H1 (cell line): ENCODE measurements at regions not wholly inside any gene's neighbourhood (a gene's known extent, or its start where the extent isn't known, plus 50 kb on each side); places are given as distances from the start of the nearest gene placed in this dataset.

ENCODE experiments used
- CTCF ChIA-PET: fragments of 300-600 bp; sonication (Branson Sonifier 250); formaldehyde crosslinking; loops from one replicate; lab custom pipeline; 2021; ENCODE audit not compliant: partially characterized antibody; lab: Charles Lee
- POLR2A ChIA-PET: fragments of 300-600 bp; sonication (Branson Sonifier 250); formaldehyde crosslinking; loops from one replicate; lab custom pipeline; 2021; ENCODE audit warnings: inconsistent platforms; ENCODE audit not compliant: partially characterized antibody; lab: Charles Lee
- DNase-seq, 2 experiments: peaks; one replicate each; pipeline versions ENCODE4 v3.0.0 to v3.0.0-alpha.2; 2010 to 2022; ENCODE audit warnings: low spot score in 2 of 2, low read depth in 1 of 2, mixed read lengths in 1 of 2
- FAIRE-seq: peaks from 2 replicates; lab custom pipeline; 2011; peaks lifted over from hg19 to GRCh38; lab: Jason Lieb, UNC
- H2AFZ ChIP-seq: 2 replicates; pipeline ENCODE4 v1.8.1; 2012; ENCODE audit warnings: low read length, inconsistent platforms
- H2AK5ac ChIP-seq: 2 replicates; pipeline ENCODE4 v1.6.1; 2013; ENCODE audit warnings: low read depth, low read length
- H2BK120ac ChIP-seq: replicated peaks from 2 replicates; pipeline ENCODE3; 2013; ENCODE audit warnings: low read depth, low read length, inconsistent platforms
- H2BK12ac ChIP-seq: 2 replicates; pipeline ENCODE4 v1.6.1; 2013; ENCODE audit warnings: low read depth, low read length
- H2BK15ac ChIP-seq: 2 replicates; pipeline ENCODE4 v1.6.1; 2013; ENCODE audit warnings: low read length
- H2BK20ac ChIP-seq: 2 replicates; pipeline ENCODE4 v1.6.1; 2013; ENCODE audit warnings: low read length
- H2BK5ac ChIP-seq: 2 replicates; pipeline ENCODE4 v1.6.1; 2013; ENCODE audit warnings: low read depth, low read length
- H3K14ac ChIP-seq: 2 replicates; pipeline ENCODE4 v1.6.1; 2013; ENCODE audit warnings: inconsistent platforms; ENCODE audit not compliant: insufficient read length
- H3K18ac ChIP-seq: 2 replicates; pipeline ENCODE4 v1.6.1; 2013; ENCODE audit warnings: low read length; ENCODE audit errors: extremely low read depth
- H3K23ac ChIP-seq: 2 replicates; pipeline ENCODE4 v1.6.1; 2013; ENCODE audit warnings: inconsistent platforms; ENCODE audit not compliant: insufficient read length
- H3K23me2 ChIP-seq: 2 replicates; pipeline ENCODE4 v1.6.1; 2013; ENCODE audit warnings: low read depth, low read length
- H3K27ac ChIP-seq: 2 replicates; pipeline ENCODE4 v1.6.1; 2011; ENCODE audit warnings: low read depth, low read length, inconsistent platforms
- H3K27me3 ChIP-seq, 4 experiments: replicated peaks in 1 of 4; 1 replicate in 1 of 4; 2 replicates in 3 of 4; pipeline versions ENCODE4 v1.6.1 to v1.8.1; 2011 to 2013; ENCODE audit warnings: low read length in 3 of 4, mild to moderate bottlenecking in 3 of 4, inconsistent platforms in 2 of 4, mixed read lengths in 2 of 4, moderate library complexity in 1 of 4; ENCODE audit not compliant: control insufficient read depth in 3 of 4, insufficient read depth in 3 of 4; ENCODE audit errors: extremely low read depth in 1 of 4
- H3K36me3 ChIP-seq, 4 experiments: 2 replicates each; pipeline versions ENCODE4 v1.6.1 to v1.8.1; 2011 to 2013; ENCODE audit warnings: mild to moderate bottlenecking in 4 of 4, low read length in 3 of 4, moderate library complexity in 2 of 4, control low read depth in 1 of 4, inconsistent platforms in 1 of 4; ENCODE audit not compliant: insufficient read depth in 4 of 4, control insufficient read depth in 2 of 4
- H3K4ac ChIP-seq: replicated peaks from 2 replicates; pipeline ENCODE3; 2013; ENCODE audit warnings: low read length, low read depth, mixed read lengths, inconsistent platforms; ENCODE audit not compliant: insufficient read length
- H3K4me1 ChIP-seq, 4 experiments: replicated peaks in 1 of 4; 1 replicate in 1 of 4; 2 replicates in 3 of 4; pipeline versions ENCODE4 v1.6.1 to v1.8.1; 2011 to 2013; ENCODE audit warnings: low read length in 3 of 4, inconsistent platforms in 2 of 4, mixed read lengths in 1 of 4; ENCODE audit not compliant: insufficient read depth in 4 of 4, control insufficient read depth in 3 of 4
- H3K4me2 ChIP-seq, 2 experiments: 2 replicates each; pipeline versions ENCODE4 v1.6.1 to v1.8.1; 2011 to 2013; ENCODE audit warnings: low read depth in 2 of 2, low read length in 2 of 2, control low read depth in 1 of 2, inconsistent platforms in 1 of 2, mild to moderate bottlenecking in 1 of 2; ENCODE audit not compliant: insufficient read depth in 1 of 2
- H3K4me3 ChIP-seq, 4 experiments: fragments of 200-600, 300-600 bp in 1 of 4; sonication (generic), shearing (Covaris generic), sonication (Bioruptor Twin) in 1 of 4; 2 replicates each; pipeline versions ENCODE4 v1.5.1 to v1.8.1; 2011 to 2016; ENCODE audit warnings: low read length in 4 of 4, low read depth in 3 of 4, control low read depth in 2 of 4, inconsistent platforms in 2 of 4, mild to moderate bottlenecking in 2 of 4, mixed read lengths in 1 of 4, moderate library complexity in 1 of 4; ENCODE audit not compliant: insufficient read depth in 2 of 4; ENCODE audit errors: extremely low read depth in 1 of 4
- H3K56ac ChIP-seq: replicated peaks from 2 replicates; pipeline ENCODE3; 2013; ENCODE audit warnings: low read depth, mild to moderate bottlenecking, mixed read lengths, low read length, inconsistent platforms; ENCODE audit not compliant: insufficient read length
- H3K79me1 ChIP-seq: 2 replicates; pipeline ENCODE4 v1.6.1; 2013; ENCODE audit warnings: low read depth, low read length, control low read depth
- H3K79me2 ChIP-seq, 2 experiments: 2 replicates each; pipeline versions ENCODE4 v1.6.1 to v1.8.1; 2012 to 2013; ENCODE audit warnings: low read length in 2 of 2, mild to moderate bottlenecking in 2 of 2, inconsistent platforms in 1 of 2; ENCODE audit not compliant: insufficient read depth in 2 of 2, control insufficient read depth in 1 of 2
- H3K9ac ChIP-seq, 4 experiments: replicated peaks in 1 of 4; 1 replicate in 1 of 4; 2 replicates in 3 of 4; pipeline versions ENCODE4 v1.6.1 to v1.8.1; 2011 to 2013; ENCODE audit warnings: low read depth in 3 of 4, low read length in 3 of 4, control low read depth in 2 of 4, mild to moderate bottlenecking in 2 of 4, moderate library complexity in 2 of 4, inconsistent platforms in 1 of 4; ENCODE audit errors: extremely low read depth in 1 of 4
- H3K9me3 ChIP-seq, 2 experiments: 2 replicates each; pipeline versions ENCODE4 v1.6.1 to v1.8.1; 2012 to 2013; ENCODE audit warnings: mild to moderate bottlenecking in 2 of 2, moderate library complexity in 2 of 2, control low read depth in 1 of 2, inconsistent platforms in 1 of 2, low read depth in 1 of 2, low read length in 1 of 2, mixed read lengths in 1 of 2; ENCODE audit not compliant: insufficient read depth in 2 of 2
- H4K20me1 ChIP-seq, 2 experiments: replicated peaks in 1 of 2; 2 replicates each; pipeline versions ENCODE3 to v1.8.1; 2011 to 2013; ENCODE audit warnings: inconsistent platforms in 2 of 2, low read length in 2 of 2, mild to moderate bottlenecking in 1 of 2; ENCODE audit not compliant: insufficient read depth in 2 of 2, control insufficient read depth in 1 of 2
- H4K5ac ChIP-seq: 2 replicates; pipeline ENCODE4 v1.6.1; 2013; ENCODE audit warnings: low read length, low read depth, mixed read lengths, inconsistent platforms; ENCODE audit not compliant: insufficient read length
- H4K8ac ChIP-seq: 2 replicates; pipeline ENCODE4 v1.8.0; 2013; ENCODE audit warnings: mild to moderate bottlenecking, moderate library complexity, low read length, inconsistent platforms; ENCODE audit not compliant: insufficient read depth; ENCODE audit errors: extremely low read depth
- H4K91ac ChIP-seq: replicated peaks from 2 replicates; pipeline ENCODE3; 2013; ENCODE audit warnings: low read length, mixed read lengths, inconsistent platforms; ENCODE audit not compliant: insufficient read length
- CEBPB ChIP-seq: IDR thresholded peaks from 2 replicates; pipeline ENCODE4 v1.6.1; 2012; ENCODE audit warnings: low read depth, low read length
- CTBP2 ChIP-seq: IDR thresholded peaks from 2 replicates; pipeline ENCODE4 v1.7.0; 2011; ENCODE audit warnings: borderline replicate concordance, mild to moderate bottlenecking, moderate library complexity, mixed read lengths, low read length; ENCODE audit not compliant: insufficient read depth, insufficient read length
- GABPA ChIP-seq: IDR thresholded peaks from 2 replicates; pipeline ENCODE4 v1.6.1; 2011; ENCODE audit warnings: mild to moderate bottlenecking, low read length, moderate library complexity, borderline replicate concordance; ENCODE audit not compliant: insufficient read depth
- JUND ChIP-seq: IDR thresholded peaks from 2 replicates; pipeline ENCODE4 v1.6.1; 2011; ENCODE audit warnings: mild to moderate bottlenecking, improper control_type of control experiment, low read length
- MAFK ChIP-seq: IDR thresholded peaks from 2 replicates; pipeline ENCODE4 v1.6.1; 2012; ENCODE audit warnings: low read depth, mild to moderate bottlenecking, improper control_type of control experiment, low read length
- PHF8 ChIP-seq: fragments of 200-600 bp; sonication (generic); conservative IDR thresholded peaks from 2 replicates; pipeline ENCODE4 v1.7.1; 2012; ENCODE audit warnings: low read depth, mild to moderate bottlenecking, inconsistent platforms, low read length, moderate library complexity
- RFX5 ChIP-seq: IDR thresholded peaks from 2 replicates; pipeline ENCODE4 v1.6.1; 2011; ENCODE audit warnings: low read depth, low read length, improper control_type of control experiment, borderline replicate concordance
- SIRT6 ChIP-seq: IDR thresholded peaks from one replicate; pipeline ENCODE4 v1.7.1; 2012; ENCODE audit warnings: low read length, inconsistent platforms
- SRF ChIP-seq: IDR thresholded peaks from 2 replicates; pipeline ENCODE4 v1.6.1; 2011; ENCODE audit warnings: mild to moderate bottlenecking, low read depth, low read length, moderate library complexity
- SUZ12 ChIP-seq: fragments of 200-600 bp; sonication (generic); IDR thresholded peaks from 2 replicates; pipeline ENCODE4 v1.6.1; 2012; ENCODE audit warnings: mild to moderate bottlenecking, inconsistent platforms, low read length, moderate library complexity, mixed read lengths
- TCF12 ChIP-seq: IDR thresholded peaks from 2 replicates; pipeline ENCODE4 v1.6.1; 2011; ENCODE audit warnings: low read depth, mild to moderate bottlenecking, low read length
- TEAD4 ChIP-seq: IDR thresholded peaks from 2 replicates; pipeline ENCODE4 v1.6.1; 2012; ENCODE audit warnings: low read depth, low read length, inconsistent platforms, mixed read lengths
- WGBS, 2 experiments: shearing (Covaris generic) in 1 of 2; methylation state at CpG; one replicate each; pipeline versions ENCODE4 v1.1.6 to v1.1.7; 2013 to 2015; ENCODE audit warnings: low lambda C conversion rate in 2 of 2, mixed read lengths in 2 of 2, inconsistent platforms in 1 of 2, low coverage in 1 of 2, missing lambda C conversion rate in 1 of 2; ENCODE audit not compliant: insufficient replicate concordance in 2 of 2, insufficient coverage in 1 of 2, insufficient read length in 1 of 2; ENCODE audit errors: extremely low coverage in 1 of 2, missing lambda C conversion rate in 1 of 2; 5-methylcytosine and 5-hydroxymethylcytosine counted together
- TF ChIP-seq, protein P1 (sequence below): IDR thresholded peaks from 2 replicates; pipeline ENCODE4 v1.6.1; 2012; ENCODE audit warnings: inconsistent platforms

DNA sequence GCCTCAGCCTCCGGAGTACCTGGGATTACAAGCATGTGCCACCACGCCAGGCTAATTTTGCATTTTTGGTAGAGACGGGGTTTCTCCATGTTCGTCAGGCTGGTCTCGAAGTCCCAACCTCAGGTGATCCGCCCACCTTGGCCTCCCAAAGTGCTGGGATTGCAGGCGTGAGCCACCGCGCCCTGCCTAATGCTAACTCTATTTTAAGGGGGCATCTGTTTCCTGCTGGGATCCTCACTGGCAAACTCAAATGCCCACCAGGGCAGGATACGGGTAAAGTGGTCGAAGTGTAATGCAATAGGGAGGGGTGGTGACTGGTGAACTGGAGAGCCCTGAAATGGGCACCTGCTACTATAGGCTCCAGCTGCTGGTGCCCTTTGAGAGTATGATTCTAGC is 131.9 kb upstream of the ZNF217 start (continued):
- no peak for TF ChIP-seq MAFK

DNA sequence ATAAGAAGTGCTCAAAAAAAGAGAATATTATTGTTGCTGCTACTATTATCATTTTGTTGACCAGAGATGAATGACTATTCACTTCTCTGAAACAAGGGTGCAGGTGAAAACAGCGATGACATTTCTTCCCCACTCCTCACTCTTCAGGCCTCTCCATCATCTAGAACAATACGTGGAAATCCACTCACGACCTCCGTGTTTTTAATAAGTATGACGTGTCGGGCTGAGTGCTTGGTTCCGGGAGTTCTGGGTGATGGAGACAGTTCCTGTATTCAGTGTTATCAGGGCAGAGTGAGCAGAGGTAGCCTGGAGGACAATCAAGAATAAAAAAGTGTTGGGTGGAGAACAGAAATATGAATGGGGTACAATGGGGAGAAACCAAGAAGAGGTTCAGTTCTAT is 130.0 kb upstream of the ZNF217 start:
- no peaks in the 10 kb centered on the region for H3K27me3 ChIP-seq
- no peak overlapping the region for H3K4ac ChIP-seq
- no peak overlapping the region for H2BK5ac ChIP-seq
- no peak overlapping the region for H4K91ac ChIP-seq
- no peak overlapping the region for H3K23ac ChIP-seq
- no peak overlapping the region for H3K9ac ChIP-seq
- no peak overlapping the region for H4K8ac ChIP-seq
- no peaks in the 10 kb centered on the region for H3K79me1 ChIP-seq
- no peak overlapping the region for H2BK12ac ChIP-seq
- ChIA-PET CTCF (no interaction called here), POLR2A (no interaction called here)
- H3K79me2 ChIP-seq = no peaks in the 10 kb centered on the region
- H3K27ac ChIP-seq = no peak overlapping the region
- no peak overlapping the region for H3K4me3 ChIP-seq
- FAIRE-seq (no peak), DNase-seq (no peak)
- H2AK5ac ChIP-seq = no peak overlapping the region
- no peak overlapping the region for H3K56ac ChIP-seq
- H4K20me1 ChIP-seq = no peaks in the 10 kb centered on the region
- H3K36me3 ChIP-seq = no peaks in the 10 kb centered on the region
- H3K9me3 ChIP-seq = no peaks in the 10 kb centered on the region
- no peak overlapping the region for H3K18ac ChIP-seq
- H3K23me2 ChIP-seq = no peaks in the 10 kb centered on the region; the same call in 1 of the 2 replicates
- no peak overlapping the region for H3K4me2 ChIP-seq
- H2AFZ ChIP-seq = no peak overlapping the region
- H2BK120ac ChIP-seq = no peak overlapping the region
- H3K14ac ChIP-seq = no peak overlapping the region
- H3K4me1 ChIP-seq = no peaks in the 10 kb centered on the region
- H2BK20ac ChIP-seq = no peak overlapping the region
- H4K5ac ChIP-seq = no peak overlapping the region
- 91% methylated on average over 7 of the region's 7 CpGs; no CpG with 5 or more reads in 1 of the 2 experiments for WGBS, 2 experiments
- H2BK15ac ChIP-seq = no peak overlapping the region
- no peak for TF ChIP-seq CEBPB
- no peak for TF ChIP-seq TCF12
- no peak for TF ChIP-seq SIRT6
- TF ChIP-seq SUZ12 = no peak
- no peak for TF ChIP-seq CTBP2
- no peak for TF ChIP-seq JUND
- TF ChIP-seq GABPA = no peak
- no peak for TF ChIP-seq SRF
- no peak for TF ChIP-seq PHF8
- TF ChIP-seq, protein P1, sequence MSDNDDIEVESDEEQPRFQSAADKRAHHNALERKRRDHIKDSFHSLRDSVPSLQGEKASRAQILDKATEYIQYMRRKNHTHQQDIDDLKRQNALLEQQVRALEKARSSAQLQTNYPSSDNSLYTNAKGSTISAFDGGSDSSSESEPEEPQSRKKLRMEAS = no peak
- TF ChIP-seq RFX5 = no peak
- no peak for TF ChIP-seq TEAD4
